HG03039 (cell line): ENCODE measurements at regions not wholly inside any gene's neighbourhood (a gene's known extent, or its start where the extent isn't known, plus 50 kb on each side); places are given as distances from the start of the nearest gene placed in this dataset.

Experiments used
- ATAC-seq: cut with Tn5 transposase; IDR thresholded peaks from one replicate; pipeline ENCODE4 v1.9.1; 2021; ENCODE audit warnings: mild to moderate bottlenecking, moderate library complexity; ENCODE audit not compliant: unreplicated experiment

DNA sequence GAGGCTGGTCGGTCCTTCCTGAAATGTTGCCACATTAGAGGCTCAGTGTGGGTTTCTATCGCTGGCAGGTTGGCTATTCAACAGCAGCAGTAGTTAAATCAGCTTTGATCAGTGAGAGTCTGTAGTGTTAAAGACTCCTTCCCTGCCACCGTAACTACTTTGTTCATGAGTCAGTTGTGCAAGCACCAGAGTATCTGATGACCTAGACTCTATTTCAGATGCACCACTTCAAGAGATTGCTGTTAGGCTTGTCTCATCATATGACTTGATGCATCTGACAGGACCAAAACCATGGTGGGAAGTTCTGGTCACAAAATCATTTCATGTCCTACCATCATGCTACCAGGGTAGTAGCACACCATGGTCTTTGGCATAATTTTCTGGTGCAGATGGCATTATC, 482.7 kb upstream of the MPDZ start:
- no peak for ATAC-seq

- no peak for ATAC-seq
These were observed 480.1 kb upstream of the MPDZ start for GRCh38 chr9:13759551-13759950.

GRCh38 chr9:13758936-13759335, 479.4 kb upstream of the MPDZ start:
- ATAC-seq: no peak

DNA sequence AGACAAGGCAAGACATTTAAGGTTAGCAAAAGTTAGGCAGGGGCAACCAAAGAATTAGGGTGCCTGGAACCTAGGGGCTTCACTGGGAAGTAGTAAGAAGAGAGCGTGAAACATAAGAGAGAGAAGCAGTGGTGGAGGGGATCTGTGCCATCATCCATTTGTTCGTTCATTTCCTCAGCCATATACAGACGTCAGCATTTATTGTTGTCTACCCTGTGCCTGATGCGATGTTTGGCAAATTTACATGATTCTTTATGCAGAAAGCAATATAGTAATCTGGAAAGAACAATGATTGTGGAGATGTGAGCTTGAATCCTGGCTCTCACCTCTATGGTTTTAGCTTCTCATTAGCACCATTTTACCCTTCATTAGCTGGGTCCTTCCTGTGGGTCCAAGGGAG, 477.5 kb upstream of the MPDZ start:
- no peak for ATAC-seq

DNA sequence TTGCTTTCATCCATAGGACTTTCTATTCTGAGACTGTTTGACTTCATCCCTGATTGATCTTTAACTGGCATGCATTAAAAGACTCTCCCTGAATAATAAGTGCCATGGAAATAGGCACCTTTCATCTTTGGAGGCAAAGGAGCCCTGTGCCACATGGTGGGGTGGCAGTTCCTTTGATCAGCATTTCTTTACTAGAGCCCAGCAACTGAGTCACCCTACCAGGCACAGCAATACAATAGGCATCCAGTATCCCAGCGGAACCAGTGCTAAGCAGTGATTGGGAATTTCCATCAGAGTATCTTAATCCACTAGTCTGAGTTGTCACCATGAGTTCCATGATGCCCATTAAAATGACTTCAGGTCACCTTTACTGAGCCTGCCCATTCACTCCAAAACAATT, 476.1 kb upstream of the MPDZ start:
- ATAC-seq: no peak

DNA sequence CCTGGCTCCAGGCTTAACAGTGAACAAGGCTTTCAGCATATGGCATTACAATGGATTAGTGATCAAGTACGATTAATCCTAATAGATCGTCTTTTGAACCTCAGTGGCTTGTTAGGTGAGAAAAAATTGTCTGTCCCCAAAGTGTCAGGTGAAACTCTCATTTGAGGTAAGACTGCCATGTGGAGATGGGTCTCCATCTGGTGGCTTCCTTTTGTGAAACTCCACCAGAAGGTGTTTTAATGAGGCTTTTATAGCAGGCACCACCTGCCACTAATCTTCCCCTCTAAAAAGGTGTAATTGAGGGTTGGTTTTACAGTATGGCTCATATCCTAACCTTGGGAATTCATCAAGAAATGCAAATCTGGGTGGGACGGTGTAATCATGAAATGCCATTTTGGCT, 471.1 kb upstream of the MPDZ start:
- ATAC-seq: no peak

DNA sequence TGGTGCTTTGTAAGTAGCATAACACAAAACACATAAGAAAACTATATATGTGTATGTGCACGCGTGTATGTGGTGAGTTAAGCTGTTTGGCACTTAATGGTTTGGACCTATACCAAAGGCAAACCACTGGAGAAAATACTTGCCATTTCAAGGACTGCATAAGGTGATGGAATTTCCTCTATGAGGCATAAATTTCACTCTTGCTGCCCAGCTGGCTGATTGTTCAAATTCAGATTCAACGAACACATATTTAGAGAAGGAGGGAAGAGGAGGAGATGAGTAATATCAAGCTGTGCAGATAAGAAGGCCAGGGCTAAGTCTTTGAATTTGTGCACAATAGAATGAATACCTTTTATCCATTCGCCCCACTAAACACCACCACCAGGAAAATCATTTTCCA, 470.6 kb upstream of the MPDZ start:
- ATAC-seq: no peak

DNA sequence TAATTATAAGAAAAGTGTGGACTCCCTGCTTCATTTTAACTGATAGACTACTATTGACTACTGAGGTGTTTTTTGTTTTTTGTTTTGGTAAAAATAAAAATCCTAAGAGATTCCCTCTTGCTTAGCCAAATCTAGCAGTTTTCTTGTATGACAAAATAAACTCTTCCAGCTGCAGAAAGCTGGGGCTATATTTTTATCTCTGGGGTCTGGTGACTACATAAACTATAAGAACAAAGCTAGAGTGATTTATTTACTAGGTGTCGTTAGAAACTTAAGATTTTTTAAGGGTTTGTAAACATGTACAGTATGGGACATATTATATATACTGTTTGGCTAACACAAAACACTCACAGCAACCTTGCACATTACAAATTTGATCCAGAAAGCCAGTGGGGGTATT, 467.4 kb upstream of the MPDZ start:
- ATAC-seq: no peak

DNA sequence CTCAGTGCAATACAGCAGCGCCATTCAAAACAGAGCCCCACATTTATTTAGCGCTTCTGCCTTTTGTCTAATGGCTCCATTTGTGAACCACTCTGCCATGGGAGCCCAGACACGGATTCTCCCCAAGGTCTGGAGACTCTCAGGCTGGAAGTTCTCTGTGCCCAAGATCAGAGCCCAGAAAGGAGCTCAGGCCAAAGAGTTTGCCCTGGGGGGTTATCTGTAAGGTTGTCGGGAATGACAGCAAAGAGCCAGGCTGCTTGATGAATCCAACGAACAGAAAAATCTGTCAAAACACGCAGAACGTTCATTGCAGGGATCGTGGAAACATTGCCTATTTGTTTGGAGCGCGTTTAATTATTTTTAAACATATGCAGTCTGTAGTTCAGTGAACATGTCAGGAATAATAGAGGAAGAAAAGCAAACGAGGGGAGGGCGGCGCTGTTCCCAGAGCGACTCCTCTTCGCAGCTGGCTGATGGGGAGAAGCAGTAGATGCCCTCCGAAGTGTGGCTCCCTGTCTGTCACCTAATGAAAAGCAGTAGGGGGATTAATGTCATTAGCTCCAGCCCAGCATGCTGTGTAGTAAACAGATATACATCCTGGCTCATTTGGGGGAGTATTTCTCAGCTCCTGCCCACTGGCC, 464.9 kb upstream of the MPDZ start:
- ATAC-seq: no peak

GRCh38 chr9:13737885-13738284, 458.4 kb upstream of the MPDZ start:
- ATAC-seq: no peak

DNA sequence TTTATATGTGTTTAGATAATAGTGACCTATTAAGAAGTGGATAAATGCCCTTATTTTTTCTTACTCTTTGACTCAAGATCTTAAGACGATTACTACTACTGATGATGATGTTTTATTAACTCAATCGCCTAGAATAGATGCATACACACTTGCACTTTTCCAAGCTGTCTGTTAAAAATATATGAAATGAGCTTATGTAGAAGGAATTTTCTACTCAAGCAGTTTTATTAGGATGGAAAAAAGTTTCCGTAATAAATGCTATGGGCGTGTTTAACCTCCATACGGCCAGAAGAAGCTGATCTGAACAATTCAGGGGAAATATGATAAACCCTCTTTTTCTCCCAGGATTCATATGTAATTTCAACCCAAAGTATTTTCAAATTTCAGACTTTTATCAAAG, 455.7 kb upstream of the MPDZ start:
- no peak for ATAC-seq

- ATAC-seq: no peak
These were observed 455.1 kb upstream of the MPDZ start for GRCh38 chr9:13734601-13735000.

DNA sequence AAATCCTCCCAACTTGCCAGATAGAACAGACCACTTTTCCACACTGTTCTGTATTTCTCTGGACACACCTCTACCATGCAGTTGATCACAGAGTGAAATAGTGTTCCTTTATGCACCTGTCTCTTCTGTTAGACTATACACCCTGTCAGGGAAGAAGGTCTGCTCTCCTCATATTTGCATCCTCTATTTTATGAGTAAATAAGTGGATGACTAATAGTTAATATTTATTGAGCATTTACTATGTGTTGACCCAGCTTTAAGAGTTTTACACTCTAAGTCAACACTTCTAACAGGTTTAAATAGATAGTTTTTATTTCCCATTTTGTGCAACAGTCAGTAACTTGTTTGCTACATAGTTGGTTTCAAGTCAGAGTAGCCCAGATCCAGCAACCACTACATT, 452.8 kb upstream of the MPDZ start:
- no peak for ATAC-seq

GRCh38 chr9:13731637-13732036, 452.1 kb upstream of the MPDZ start:
- no peak for ATAC-seq

DNA sequence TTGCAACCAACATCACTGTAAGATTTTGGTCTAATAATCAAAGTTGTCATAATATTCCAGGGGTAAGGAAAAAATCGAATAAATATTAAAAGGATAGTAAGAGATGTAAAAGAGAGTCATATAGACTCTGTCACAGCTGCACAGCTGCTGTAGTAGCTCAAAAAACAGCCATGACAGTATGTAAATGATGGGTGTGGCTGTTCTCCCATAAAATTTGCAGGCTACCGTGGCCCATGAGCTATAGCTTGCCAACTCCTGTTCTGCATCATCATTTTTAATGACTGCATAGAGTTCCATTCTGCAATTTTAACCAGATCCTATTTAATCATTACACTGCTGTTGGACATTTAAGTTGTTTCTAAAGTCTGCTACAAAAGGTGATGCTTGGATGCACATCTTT, 450.5 kb upstream of the MPDZ start:
- no peak for ATAC-seq

- no peak for ATAC-seq
These were observed 449.7 kb upstream of the MPDZ start for GRCh38 chr9:13728917-13729811.

DNA sequence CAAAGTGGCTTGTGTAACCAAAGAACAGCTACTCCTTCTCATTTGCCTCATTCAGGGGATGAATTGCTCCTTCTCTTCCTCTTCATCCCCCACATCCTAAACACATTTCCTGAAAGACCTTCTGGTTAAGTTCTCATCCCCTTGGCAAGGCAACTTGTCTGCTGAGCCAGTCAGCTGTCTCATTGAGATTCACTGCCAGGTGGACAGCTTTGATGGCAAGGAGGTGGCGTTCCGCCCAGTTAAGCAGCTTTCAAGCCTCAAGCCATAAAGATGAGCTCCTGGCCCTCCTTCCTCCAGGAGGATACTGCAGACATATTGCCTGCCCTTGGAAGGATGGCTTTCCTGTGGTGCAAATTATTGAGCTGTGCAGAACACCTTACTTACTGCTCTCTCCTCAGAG, 448.6 kb upstream of the MPDZ start:
- no peak for ATAC-seq

DNA sequence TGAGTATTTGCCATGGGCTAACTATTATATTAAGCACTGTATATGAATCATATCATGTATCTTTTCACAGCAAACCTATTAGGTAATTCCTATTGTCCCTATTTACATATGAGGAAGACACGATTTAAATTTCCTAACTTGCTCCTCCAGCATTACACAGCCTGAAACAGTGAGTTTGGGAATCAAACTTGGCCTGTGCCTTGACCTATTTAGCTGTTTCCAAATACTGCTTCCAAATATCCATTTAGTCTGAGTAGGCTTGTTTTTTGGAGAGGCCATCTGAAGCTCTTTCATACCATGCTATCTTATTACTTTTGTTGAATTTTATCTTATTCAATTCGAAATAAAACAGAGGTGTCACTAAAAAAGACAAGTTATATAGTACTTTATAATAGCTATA, 447.3 kb upstream of the MPDZ start:
- no peak for ATAC-seq

GRCh38 chr9:13725516-13725915, 446.0 kb upstream of the MPDZ start:
- ATAC-seq: no peak

DNA sequence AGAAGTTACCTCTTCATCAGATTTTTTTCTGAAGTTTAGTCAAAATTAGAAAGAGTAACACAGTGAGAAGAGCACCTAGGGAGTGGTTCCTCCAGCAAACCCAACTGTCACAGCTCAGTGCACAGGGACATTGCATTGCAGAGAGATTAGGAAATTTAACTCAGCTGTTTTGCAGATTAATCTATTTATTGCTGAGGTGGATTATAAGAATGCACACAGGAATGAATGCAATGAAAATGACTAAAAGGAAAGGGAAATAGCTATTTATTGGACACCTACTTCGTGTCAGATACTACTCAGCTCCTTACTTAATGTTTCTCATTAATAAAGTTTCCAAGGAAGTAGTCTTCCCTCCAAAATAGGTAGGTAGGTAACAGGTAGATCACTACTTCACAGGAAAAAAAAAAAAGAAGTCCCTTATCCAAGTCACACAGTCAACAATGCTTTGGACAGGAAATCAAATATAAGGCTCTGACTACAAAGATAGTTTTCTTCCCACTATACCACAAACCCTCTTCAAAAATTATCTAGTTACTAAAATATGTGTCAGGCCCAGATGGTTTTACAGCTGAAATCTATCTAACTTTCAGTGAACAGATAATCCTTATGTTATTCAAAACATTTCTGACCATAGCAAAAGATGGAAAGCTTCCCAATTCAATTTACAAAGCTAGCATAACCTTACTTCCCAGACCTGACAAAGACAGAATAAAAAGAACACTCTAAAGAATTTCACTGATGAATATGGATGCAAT, 442.2 kb upstream of the MPDZ start:
- ATAC-seq: no peak

GRCh38 chr9:13719981-13720676, 440.6 kb upstream of the MPDZ start:
- ATAC-seq: no peak
